Coronary artery (tissue), 2 donors: ENCODE measurements at regions not wholly inside any gene's neighbourhood (a gene's known extent, or its start where the extent isn't known, plus 50 kb on each side); places are given as distances from the start of the nearest gene placed in this dataset.

Experiments
- DNase-seq: peaks from one replicate; pipeline ENCODE4 v3.0.0-alpha.2; 2017; ENCODE audit warnings: low spot score
- H3K27ac ChIP-seq, 2 donors: fragments of 200-600 bp; sonication (generic); one replicate each; pipeline ENCODE4 v1.5.1; 2016 to 2019
- H3K4me3 ChIP-seq: fragments of 200-600 bp; sonication (generic); 2 replicates; pipeline ENCODE4 v1.5.1; 2016; ENCODE audit warnings: mild to moderate bottlenecking, moderate library complexity
- TF ChIP-seq, protein P1 (sequence below): fragments of 200-600 bp; sonication (generic); IDR thresholded peaks from one replicate; pipeline ENCODE4 v1.5.1; 2019; ENCODE audit warnings: antibody characterized with exemption

DNA sequence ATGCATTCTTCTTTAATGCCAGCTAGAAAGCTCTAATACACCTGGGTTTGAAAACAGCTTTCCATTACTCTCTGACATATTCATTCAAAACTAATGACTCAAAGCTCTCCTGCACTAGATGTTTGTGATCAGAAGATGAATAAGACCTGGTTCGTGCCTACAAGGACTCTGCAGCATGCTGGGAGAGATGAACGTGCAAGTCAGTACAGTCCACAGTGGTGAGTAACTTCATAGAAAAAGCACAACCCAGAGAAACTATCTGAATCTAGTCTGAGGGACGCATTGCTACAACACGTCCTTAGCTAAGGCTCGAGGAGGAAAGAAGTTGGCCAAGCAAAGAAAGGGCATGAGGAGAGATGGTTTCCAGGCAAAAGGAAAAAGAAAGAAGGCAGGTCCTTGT lies 234.3 kb downstream of the OSR1 start:
- no peak overlapping the region for H3K27ac ChIP-seq
- TF ChIP-seq, protein P1, sequence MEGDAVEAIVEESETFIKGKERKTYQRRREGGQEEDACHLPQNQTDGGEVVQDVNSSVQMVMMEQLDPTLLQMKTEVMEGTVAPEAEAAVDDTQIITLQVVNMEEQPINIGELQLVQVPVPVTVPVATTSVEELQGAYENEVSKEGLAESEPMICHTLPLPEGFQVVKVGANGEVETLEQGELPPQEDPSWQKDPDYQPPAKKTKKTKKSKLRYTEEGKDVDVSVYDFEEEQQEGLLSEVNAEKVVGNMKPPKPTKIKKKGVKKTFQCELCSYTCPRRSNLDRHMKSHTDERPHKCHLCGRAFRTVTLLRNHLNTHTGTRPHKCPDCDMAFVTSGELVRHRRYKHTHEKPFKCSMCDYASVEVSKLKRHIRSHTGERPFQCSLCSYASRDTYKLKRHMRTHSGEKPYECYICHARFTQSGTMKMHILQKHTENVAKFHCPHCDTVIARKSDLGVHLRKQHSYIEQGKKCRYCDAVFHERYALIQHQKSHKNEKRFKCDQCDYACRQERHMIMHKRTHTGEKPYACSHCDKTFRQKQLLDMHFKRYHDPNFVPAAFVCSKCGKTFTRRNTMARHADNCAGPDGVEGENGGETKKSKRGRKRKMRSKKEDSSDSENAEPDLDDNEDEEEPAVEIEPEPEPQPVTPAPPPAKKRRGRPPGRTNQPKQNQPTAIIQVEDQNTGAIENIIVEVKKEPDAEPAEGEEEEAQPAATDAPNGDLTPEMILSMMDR, result no peak
- DNase-seq, result no peak

DNA sequence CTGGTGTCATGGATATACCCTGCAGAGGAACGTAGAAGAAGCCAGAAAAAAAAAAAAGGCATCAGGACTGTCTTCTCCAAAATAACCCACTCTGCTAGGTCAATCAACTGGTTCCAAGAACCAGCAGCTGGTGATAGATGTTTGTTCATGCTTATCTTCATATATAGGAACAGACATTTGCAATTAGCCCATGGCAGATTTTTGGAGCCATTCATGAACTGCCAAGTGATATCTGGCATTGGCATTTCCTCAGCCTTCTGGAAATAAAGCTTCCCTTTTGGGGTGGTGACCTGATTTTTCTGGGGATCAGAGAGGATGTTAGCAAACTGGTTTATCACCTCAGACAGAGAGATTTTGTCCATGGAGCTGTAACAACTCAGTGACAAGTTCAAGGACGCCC lies 234.9 kb downstream of the OSR1 start:
- TF ChIP-seq, protein P1, result no peak
- no peak overlapping the region for H3K4me3 ChIP-seq
- H3K27ac ChIP-seq, result no peak overlapping the region
- no peak for DNase-seq

More for the DNA sequence above, 234.3 kb downstream of the OSR1 start:
- no peak overlapping the region for H3K4me3 ChIP-seq

DNA sequence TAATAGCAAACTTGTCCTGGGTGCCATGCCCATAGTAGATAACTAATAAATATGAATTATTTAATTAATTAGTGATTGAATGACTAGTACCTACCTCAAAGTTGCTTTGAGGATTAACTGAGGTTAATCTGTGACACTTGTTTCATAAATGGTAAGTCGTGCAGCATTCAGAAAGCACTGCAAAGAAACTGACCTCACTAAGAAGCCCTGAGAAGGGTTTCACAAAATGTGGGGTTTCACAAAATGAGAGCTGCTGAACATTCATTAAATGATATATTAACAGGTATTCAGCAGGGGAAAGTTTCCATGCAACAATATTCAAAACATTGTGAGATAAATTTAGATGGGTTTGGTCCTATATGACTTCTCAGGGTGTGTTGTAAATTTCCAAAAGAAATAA lies 236.2 kb downstream of the OSR1 start:
- no peak overlapping the region for H3K4me3 ChIP-seq
- TF ChIP-seq, protein P1, result no peak
- no peak overlapping the region for H3K27ac ChIP-seq
- no peak for DNase-seq

DNA sequence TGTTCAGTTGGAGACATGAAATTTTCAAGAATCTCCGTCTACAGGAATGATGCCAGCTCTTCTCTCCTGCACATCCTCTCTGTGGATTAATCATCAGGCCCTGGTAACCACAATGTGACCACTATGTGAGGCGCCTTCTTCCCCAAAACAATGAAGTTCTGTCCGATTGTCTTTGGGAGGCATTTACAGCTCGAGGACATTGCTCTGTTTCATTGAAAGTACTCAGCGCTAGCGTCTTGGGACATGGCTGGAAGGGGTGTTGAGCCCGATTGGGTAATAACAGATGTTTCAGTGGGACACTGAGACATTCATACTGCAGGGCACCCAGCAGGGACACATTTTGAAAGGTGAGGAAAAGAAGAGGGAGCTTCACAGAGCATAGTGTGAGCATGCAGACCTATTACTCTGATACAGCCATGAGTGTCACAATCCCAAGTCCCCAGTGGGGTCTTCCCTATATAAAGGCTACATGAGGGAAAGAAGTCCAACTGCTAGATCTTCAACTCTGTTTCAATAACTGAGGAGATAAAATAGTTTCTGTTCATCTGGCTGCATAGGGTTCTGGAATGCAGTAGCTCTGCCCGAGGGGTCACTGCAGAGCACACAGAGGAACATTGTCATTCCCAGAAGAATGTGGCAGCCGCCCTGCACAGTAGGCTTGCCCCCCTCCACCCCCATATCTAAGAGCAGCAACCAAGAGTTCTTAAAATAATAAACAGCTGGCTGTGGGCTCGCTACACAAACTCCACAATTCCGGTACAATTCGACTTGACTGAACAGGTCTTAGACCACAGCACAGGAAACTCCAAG lies 237.3 kb downstream of the OSR1 start:
- DNase-seq, result no peak
- Histone ChIP-seq H3K4me3 (no peak overlapping the region), H3K27ac (no peak overlapping the region)
- TF ChIP-seq, protein P1, result no peak

DNA sequence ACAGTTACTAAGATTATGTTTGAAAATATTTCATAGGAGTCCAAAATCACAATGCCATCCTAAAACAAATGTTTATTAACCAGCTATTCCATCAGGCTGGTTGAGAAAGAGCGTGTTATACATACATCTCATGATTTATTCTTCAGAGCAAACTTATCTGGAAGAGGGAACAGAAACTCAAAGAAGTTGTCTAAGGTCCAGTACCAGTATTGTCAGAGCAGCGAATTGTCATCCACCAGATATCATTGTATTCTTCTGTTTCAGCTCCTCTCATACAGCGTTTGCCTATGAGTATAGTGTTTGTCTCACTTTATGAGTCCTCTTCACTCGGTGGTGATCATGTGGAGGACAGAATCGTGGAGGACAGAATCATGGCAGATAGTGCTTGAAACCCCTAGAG lies 238.2 kb downstream of the OSR1 start:
- DNase-seq, result no peak
- H3K4me3 ChIP-seq, result no peak overlapping the region
- TF ChIP-seq, protein P1, result no peak
- H3K27ac ChIP-seq, result no peak overlapping the region

DNA sequence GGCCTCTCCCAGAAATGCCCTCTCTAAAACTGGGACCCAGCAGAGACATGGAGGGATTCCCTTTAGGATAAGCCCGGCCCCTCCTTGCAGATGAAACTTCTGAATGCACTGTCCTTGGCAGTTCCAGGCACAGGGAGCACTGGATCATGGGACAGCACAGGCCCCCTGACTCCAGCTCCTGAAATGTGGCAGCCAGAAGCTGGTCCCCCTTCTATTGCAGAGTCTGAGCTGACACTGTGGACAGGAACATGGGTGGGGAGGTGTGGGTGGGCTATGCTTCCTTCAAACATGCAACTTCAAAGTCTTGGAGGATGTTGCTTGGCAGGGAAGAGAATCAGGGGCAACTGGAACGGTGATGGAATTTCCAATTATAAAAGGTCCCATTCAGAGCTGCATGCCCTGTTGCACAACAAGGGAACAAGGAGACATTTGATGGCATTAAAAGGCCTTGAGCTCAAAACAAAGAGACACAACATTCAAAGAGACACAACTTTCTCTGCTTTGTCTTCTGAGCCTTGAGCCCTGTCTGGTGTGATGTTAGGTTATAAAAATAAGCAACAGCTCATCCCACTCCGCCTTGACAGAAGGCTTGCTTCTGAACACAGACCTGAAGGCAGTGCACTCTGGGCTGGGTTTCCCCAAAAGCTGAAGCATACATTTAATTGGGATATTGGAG lies 239.0 kb downstream of the OSR1 start:
- Histone ChIP-seq H3K4me3 (no peak overlapping the region), H3K27ac (no peak overlapping the region)
- TF ChIP-seq, protein P1, result no peak
- no peak for DNase-seq

DNA sequence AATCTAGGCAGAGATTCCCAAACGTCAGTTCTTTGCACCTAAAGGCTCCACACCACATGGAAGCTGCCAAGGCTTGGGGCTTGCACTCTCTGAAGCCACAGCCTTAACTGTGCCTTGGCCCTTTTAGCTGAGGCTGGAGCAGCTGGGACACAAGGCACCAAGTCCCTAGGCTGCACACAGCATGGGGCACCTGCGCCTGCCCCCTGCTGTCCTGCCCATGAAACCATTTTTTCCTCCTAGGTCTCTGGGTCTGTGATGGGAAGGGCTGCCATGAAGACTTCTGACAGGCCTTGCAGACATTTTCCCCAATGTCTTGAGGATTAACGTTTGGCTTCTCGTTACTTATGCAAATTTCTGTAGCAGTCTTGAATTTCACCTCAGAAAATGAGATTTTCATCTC lies 241.5 kb downstream of the OSR1 start:
- Histone ChIP-seq H3K4me3 (no peak overlapping the region), H3K27ac (no peak overlapping the region)
- TF ChIP-seq, protein P1, result no peak
- no peak for DNase-seq
